ENCODE measurements at regions not wholly inside any gene's neighbourhood (a gene's known extent, or its start where the extent isn't known, plus 50 kb on each side); places are given as distances from the start of the nearest gene placed in this dataset.

GRCh38 chr14:38705220-38705619 is 397.8 kb downstream of the SEC23A start:
- TF ChIP-seq CTCF (IDR thresholded peaks at IDR 0.05) (no peak), POLR2A (IDR thresholded peaks at IDR 0.05) (no peak), EP300 (IDR thresholded peaks at IDR 0.05) (no peak), POLR2AphosphoS5 (IDR thresholded peaks at IDR 0.05) (no peak)

All from stomach (tissue), 4 donors.